GM06990 (cell line): ENCODE measurements at regions not wholly inside any gene's neighbourhood (a gene's known extent, or its start where the extent isn't known, plus 50 kb on each side); places are given as distances from the start of the nearest gene placed in this dataset.

ENCODE experiments used
- DNase-seq: peaks from one replicate; pipeline ENCODE4 v3.0.0-alpha.2; 2011; ENCODE audit not compliant: insufficient read length; ENCODE audit errors: extremely low read depth
- H3K27me3 ChIP-seq: replicated peaks from 2 replicates; pipeline ENCODE4 v1.6.0; 2011; ENCODE audit warnings: low read length; ENCODE audit not compliant: control insufficient read depth, insufficient read depth
- H3K36me3 ChIP-seq: 2 replicates; pipeline ENCODE4 v1.5.1; 2011; ENCODE audit warnings: low read length; ENCODE audit not compliant: control insufficient read depth, insufficient read depth
- H3K4me3 ChIP-seq: replicated peaks from 2 replicates; pipeline ENCODE4 v1.5.1; 2011; ENCODE audit warnings: low read depth, mild to moderate bottlenecking, control low read depth, low read length
- TF ChIP-seq, protein P1 (sequence below): IDR thresholded peaks from 2 replicates; pipeline ENCODE4 v1.5.1; 2011; ENCODE audit warnings: low read length, control low read depth, mild to moderate bottlenecking, inconsistent platforms; ENCODE audit not compliant: insufficient read depth, poor library complexity, severe bottlenecking

DNA sequence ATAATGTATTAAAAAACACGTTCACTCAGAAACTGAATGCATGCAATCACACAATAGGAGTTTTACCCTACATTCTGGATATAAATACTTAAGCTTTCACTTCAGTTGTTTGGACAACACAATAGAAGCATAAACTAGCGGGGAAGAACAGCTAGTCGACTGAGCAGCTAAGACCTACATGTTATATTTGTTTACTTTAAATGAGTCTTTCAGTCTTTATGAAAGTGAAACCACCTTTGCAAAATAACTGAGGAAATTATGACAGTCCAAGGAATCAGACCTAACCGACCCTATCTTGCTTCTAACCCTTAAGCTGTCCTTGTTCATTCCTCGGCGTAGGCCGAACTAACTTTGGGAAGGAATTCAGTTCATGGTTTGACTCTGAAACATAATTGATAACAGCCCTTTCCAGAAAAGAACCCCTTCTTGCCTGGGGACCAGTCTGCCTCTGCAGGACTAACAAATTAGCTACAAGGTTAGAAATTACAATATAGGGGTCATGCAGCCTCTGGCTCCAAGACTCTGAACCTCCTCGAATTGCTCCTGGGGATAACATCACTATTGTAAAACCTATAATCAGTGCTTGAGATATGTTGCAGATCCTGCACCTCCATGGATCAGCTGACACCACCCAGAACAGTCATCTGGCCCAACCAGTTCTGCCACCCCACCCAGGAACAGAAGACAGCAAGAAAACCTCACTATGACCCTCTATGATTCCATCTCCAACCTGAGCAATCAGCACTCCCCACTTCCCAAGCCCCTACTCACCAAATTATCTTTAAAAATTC is 185.1 kb upstream of the KLF6 start:
- DNase-seq = no peak
- H3K27me3 ChIP-seq = no peaks in the 10 kb centered on the region
- H3K4me3 ChIP-seq = no peak overlapping the region
- H3K36me3 ChIP-seq = no peaks in the 10 kb centered on the region
- TF ChIP-seq, protein P1, sequence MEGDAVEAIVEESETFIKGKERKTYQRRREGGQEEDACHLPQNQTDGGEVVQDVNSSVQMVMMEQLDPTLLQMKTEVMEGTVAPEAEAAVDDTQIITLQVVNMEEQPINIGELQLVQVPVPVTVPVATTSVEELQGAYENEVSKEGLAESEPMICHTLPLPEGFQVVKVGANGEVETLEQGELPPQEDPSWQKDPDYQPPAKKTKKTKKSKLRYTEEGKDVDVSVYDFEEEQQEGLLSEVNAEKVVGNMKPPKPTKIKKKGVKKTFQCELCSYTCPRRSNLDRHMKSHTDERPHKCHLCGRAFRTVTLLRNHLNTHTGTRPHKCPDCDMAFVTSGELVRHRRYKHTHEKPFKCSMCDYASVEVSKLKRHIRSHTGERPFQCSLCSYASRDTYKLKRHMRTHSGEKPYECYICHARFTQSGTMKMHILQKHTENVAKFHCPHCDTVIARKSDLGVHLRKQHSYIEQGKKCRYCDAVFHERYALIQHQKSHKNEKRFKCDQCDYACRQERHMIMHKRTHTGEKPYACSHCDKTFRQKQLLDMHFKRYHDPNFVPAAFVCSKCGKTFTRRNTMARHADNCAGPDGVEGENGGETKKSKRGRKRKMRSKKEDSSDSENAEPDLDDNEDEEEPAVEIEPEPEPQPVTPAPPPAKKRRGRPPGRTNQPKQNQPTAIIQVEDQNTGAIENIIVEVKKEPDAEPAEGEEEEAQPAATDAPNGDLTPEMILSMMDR = no peak

DNA sequence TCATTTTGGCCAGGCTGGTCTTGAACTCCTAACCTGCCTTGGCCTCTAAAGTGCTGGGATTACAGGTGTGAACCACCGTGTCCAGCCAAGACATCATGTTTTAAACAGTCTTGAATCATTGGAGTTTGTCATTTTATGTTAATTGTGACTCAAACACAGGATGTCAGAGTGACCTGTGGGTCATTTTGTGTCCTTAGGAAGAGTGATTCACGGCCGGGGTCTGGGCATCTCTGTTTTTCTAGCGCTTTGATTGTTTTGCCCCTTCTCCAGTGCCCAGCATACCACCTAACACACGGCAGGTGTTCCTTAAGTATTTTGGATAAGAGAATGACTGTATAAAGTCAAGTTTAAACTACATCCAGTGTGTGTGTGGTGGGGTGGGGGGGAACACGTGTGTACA is 183.7 kb upstream of the KLF6 start:
- no peak overlapping the region for H3K4me3 ChIP-seq
- no peaks in the 10 kb centered on the region for H3K27me3 ChIP-seq
- H3K36me3 ChIP-seq = no peaks in the 10 kb centered on the region
- no peak for DNase-seq
- TF ChIP-seq, protein P1 = no peak

DNA sequence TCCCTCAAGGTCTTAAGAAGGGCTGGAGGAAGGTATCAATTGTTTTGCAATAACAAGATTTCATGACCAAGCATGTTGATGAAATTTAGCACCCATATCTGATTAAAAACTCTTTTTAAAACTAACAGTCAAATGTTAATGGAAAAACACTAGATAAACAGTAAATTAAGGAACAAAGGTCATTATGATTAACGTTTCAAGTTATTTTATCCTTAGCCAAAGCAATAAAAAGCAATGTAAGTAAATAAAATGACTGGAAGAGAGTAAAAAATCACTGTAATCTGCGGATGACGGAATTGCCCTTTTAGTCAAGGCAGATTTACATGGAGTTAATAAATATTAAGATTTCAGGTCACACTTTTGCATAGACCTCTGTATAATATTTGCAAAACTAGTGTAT is 179.5 kb upstream of the KLF6 start:
- TF ChIP-seq, protein P1 = no peak
- Histone ChIP-seq H3K4me3 (no peak overlapping the region), H3K36me3 (no peaks in the 10 kb centered on the region), H3K27me3 (no peaks in the 10 kb centered on the region)
- no peak for DNase-seq

DNA sequence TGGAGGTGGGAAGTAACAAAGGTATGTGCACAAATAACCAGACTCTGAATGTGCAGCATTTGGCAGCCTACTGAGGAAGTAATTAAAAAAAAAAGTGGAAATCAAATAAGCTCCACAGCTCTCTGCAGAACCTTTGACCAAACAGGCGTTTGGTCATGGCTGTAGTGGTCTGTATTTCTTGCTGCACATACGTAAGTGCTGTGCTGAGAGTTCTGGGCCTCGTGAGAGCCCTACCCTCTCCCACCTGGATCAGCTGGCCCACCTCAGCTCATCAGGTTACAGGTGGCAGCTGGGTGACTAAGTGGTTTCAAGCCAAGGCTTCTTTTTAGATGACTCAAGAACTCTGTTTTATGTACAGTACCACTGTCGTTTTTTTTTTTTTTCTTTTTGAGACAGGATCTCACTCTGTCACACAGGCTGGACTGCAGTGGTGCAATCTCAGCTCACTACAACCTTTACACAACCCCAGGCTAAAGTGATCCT is 178.2 kb upstream of the KLF6 start:
- no peak for DNase-seq
- Histone ChIP-seq H3K36me3 (no peaks in the 10 kb centered on the region), H3K27me3 (no peaks in the 10 kb centered on the region; the same call in 1 of the 2 replicates), H3K4me3 (no peak overlapping the region)
- TF ChIP-seq, protein P1 = no peak

DNA sequence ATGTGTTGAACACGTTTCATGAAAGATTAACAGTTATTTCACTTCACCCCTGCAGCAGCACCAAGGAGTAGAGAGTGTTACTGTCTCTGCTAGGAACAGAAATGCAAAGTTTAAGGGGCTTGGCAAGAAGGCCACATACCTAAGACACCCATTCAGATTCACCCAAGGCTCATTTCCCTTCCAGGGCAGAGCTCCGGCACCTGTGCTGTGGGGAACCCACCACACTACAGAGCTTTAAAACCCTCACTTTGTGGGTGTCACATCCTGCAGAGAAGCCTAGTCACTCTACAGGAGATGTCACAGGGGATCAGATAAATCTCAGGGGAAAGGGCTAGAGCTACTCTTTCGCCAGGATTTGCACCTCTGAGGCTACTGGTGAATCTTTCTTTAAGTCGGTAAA is 176.1 kb upstream of the KLF6 start:
- no peaks in the 10 kb centered on the region; the same call in 1 of the 2 replicates for H3K27me3 ChIP-seq
- no peaks in the 10 kb centered on the region for H3K36me3 ChIP-seq
- TF ChIP-seq, protein P1 = no peak
- no peak for DNase-seq
- no peak overlapping the region for H3K4me3 ChIP-seq
